Gastroesophageal sphincter (tissue), 4 donors: ENCODE measurements at regions not wholly inside any gene's neighbourhood (a gene's known extent, or its start where the extent isn't known, plus 50 kb on each side); places are given as distances from the start of the nearest gene placed in this dataset.
"Not testable (repeated sequence)": the region's sequence is repeated elsewhere in the genome, so short reads cannot be mapped to it uniquely, and the experiment has no call there.

Experiments
- ATAC-seq: fragments of 150-250 bp; one replicate; pipeline ENCODE4 v1.9.1; 2016; ENCODE audit warnings: mild to moderate bottlenecking, moderate library complexity
- H3K27ac ChIP-seq, 4 donors: fragments of 200-600 bp; sonication (generic) in 3 of 4; 1 replicate in 3 of 4; 2 replicates in 1 of 4; pipeline ENCODE4 v1.5.1; 2016 to 2019
- H3K27me3 ChIP-seq: fragments of 200-600 bp; sonication (generic); one replicate; pipeline ENCODE4 v1.5.1; 2019
- H3K36me3 ChIP-seq, 2 donors: fragments of 200-600 bp; sonication (generic); one replicate each; pipeline ENCODE4 v1.5.1; 2019; ENCODE audit warnings: control low read depth in 1 of 2
- H3K4me1 ChIP-seq, 3 donors: fragments of 200-600 bp; sonication (generic); 1 replicate in 2 of 3; 2 replicates in 1 of 3; pipeline ENCODE4 v1.5.1; 2016 to 2019; ENCODE audit warnings: control low read depth in 2 of 3
- H3K4me3 ChIP-seq, 2 donors: fragments of 200-600 bp; sonication (generic); one replicate each; pipeline ENCODE4 v1.5.1; 2019; ENCODE audit warnings: mild to moderate bottlenecking in 1 of 2, moderate library complexity in 1 of 2
- H3K9me3 ChIP-seq, 3 donors: fragments of 200-600 bp; sonication (generic); one replicate each; pipeline ENCODE4 v1.5.1; 2017 to 2019; ENCODE audit warnings: control low read depth in 2 of 3
- EP300 ChIP-seq: sonication (generic); formaldehyde crosslinking; IDR thresholded peaks from one replicate; pipeline ENCODE4 v1.6.1; 2017; ENCODE audit warnings: antibody characterized with exemption, mild to moderate bottlenecking
- POLR2A ChIP-seq, 2 donors: fragments of 450-650 bp; IDR thresholded peaks; one replicate each; pipeline ENCODE4 v1.6.1; 2017; ENCODE audit warnings: antibody characterized with exemption in 2 of 2, mild to moderate bottlenecking in 2 of 2, moderate library complexity in 1 of 2
- POLR2AphosphoS5 ChIP-seq: sonication (generic); formaldehyde crosslinking; IDR thresholded peaks from one replicate; pipeline ENCODE4 v1.6.1; 2017; ENCODE audit warnings: antibody characterized with exemption
- whole genome bisulfite sequencing, 2 donors: methylation state at CpG; one replicate each; pipeline ENCODE4 v1.1.5; 2018; ENCODE audit warnings: low coverage in 1 of 2; 5-methylcytosine and 5-hydroxymethylcytosine counted together
- TF ChIP-seq, protein P1 (sequence below), 4 experiments: fragments of 200-600 bp in 2 of 4; fragments of 450-650 bp in 2 of 4; sonication (generic) in 1 of 4; IDR thresholded peaks; one replicate each; pipeline ENCODE4 v1.5.1; 2017 to 2019; ENCODE audit warnings: antibody characterized with exemption in 4 of 4, mild to moderate bottlenecking in 2 of 4, moderate library complexity in 2 of 4

GRCh38 chr12:4829161-4829792, 80.4 kb upstream of the KCNA1 start:
- WGBS, 2 donors = 57 to 92% methylated on average over 5 to 6 of the region's 7 CpGs
- Histone ChIP-seq H3K9me3 (no peaks in the 10 kb centered on the region), H3K4me3 (no peak overlapping the region), H3K27me3 (peaks cover 33% of the 10 kb centered on the region), H3K27ac (no peak overlapping the region), H3K36me3 (no peaks in the 10 kb centered on the region), H3K4me1 (peaks cover 0 to 12% (median 0%) of the 10 kb centered on the region in 3 donors)
- ATAC-seq = no peak
- no peak for TF ChIP-seq EP300

DNA sequence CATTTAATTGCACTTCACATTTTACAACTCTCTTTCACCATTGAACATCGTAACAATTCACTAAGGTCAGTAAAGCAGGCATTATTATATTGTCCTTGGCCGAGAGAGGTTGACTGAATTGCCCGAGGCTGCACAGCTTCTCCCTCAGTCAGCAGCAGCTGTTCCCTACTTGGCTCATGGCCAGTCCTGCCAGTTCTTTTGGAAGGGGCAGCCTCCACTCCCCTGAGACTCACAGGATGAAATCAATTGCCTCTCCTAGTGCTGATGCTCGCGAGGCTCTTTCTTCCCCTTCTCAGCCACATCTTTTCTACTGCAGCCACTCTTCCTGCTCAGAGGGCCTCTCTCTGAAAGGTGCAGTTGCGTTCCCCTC, 79.9 kb upstream of the KCNA1 start:
- peaks cover 33% of the 10 kb centered on the region for H3K27me3 ChIP-seq
- no peaks in the 10 kb centered on the region for H3K9me3 ChIP-seq
- H3K36me3 ChIP-seq = no peaks in the 10 kb centered on the region
- 53 to 56% methylated on average over 6 of the region's 6 CpGs for WGBS, 2 donors
- H3K4me3 ChIP-seq = no peak overlapping the region
- no peak for ATAC-seq
- TF ChIP-seq, protein P1, sequence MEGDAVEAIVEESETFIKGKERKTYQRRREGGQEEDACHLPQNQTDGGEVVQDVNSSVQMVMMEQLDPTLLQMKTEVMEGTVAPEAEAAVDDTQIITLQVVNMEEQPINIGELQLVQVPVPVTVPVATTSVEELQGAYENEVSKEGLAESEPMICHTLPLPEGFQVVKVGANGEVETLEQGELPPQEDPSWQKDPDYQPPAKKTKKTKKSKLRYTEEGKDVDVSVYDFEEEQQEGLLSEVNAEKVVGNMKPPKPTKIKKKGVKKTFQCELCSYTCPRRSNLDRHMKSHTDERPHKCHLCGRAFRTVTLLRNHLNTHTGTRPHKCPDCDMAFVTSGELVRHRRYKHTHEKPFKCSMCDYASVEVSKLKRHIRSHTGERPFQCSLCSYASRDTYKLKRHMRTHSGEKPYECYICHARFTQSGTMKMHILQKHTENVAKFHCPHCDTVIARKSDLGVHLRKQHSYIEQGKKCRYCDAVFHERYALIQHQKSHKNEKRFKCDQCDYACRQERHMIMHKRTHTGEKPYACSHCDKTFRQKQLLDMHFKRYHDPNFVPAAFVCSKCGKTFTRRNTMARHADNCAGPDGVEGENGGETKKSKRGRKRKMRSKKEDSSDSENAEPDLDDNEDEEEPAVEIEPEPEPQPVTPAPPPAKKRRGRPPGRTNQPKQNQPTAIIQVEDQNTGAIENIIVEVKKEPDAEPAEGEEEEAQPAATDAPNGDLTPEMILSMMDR (IDR thresholded peaks at IDR 0.05) = no peak
- no peak for TF ChIP-seq POLR2A (IDR thresholded peaks at IDR 0.05)
- no peak for TF ChIP-seq POLR2AphosphoS5
- TF ChIP-seq EP300 = no peak
- no peak overlapping the region for H3K27ac ChIP-seq
- H3K4me1 ChIP-seq = peaks cover 0 to 12% (median 0%) of the 10 kb centered on the region in 3 donors

- TF ChIP-seq EP300 (no peak), POLR2A (IDR thresholded peaks at IDR 0.05) (no peak), POLR2AphosphoS5 (no peak)
- TF ChIP-seq, protein P1 (IDR thresholded peaks at IDR 0.05) = no peak
- 48 to 76% methylated on average over 6 to 10 of the region's 18 CpGs for WGBS, 2 donors
These were observed 79.0 kb upstream of the KCNA1 start for GRCh38 chr12:4830556-4831210.

GRCh38 chr12:4833053-4833452, 76.7 kb upstream of the KCNA1 start:
- H3K36me3 ChIP-seq = no peaks in the 10 kb centered on the region
- H3K9me3 ChIP-seq = peaks cover 0 to 4% (median 0%) of the 10 kb centered on the region in 3 donors
- 92 to 100% methylated on average over 2 of the region's 3 CpGs for WGBS, 2 donors
- no peak overlapping the region for H3K27ac ChIP-seq
- no peak for ATAC-seq
- H3K4me1 ChIP-seq = peaks cover 0 to 3% (median 0%) of the 10 kb centered on the region in 3 donors
- no peak overlapping the region for H3K4me3 ChIP-seq
- peaks cover 33% of the 10 kb centered on the region for H3K27me3 ChIP-seq
- TF ChIP-seq EP300 = no peak
- no peak for TF ChIP-seq POLR2AphosphoS5
- TF ChIP-seq, protein P1 (IDR thresholded peaks at IDR 0.05) = no peak
- no peak for TF ChIP-seq POLR2A (IDR thresholded peaks at IDR 0.05)

More at GRCh38 chr12:4830556-4831210, 79.0 kb upstream of the KCNA1 start:
- Histone ChIP-seq H3K4me1 (peaks cover 0 to 12% (median 0%) of the 10 kb centered on the region in 3 donors), H3K27me3 (peaks cover 33% of the 10 kb centered on the region), H3K36me3 (no peaks in the 10 kb centered on the region), H3K9me3 (no peaks in the 10 kb centered on the region), H3K4me3 (no peak overlapping the region), H3K27ac (no peak overlapping the region)
- ATAC-seq = no peak

- Histone ChIP-seq H3K4me1 (peaks cover 0 to 3% (median 0%) of the 10 kb centered on the region in 3 donors), H3K27me3 (peaks cover 33% of the 10 kb centered on the region), H3K9me3 (peaks cover 0 to 8% (median 0%) of the 10 kb centered on the region in 3 donors), H3K27ac (no peak overlapping the region), H3K4me3 (no peak overlapping the region), H3K36me3 (no peaks in the 10 kb centered on the region)
- ATAC-seq = no peak
- WGBS, 2 donors = 81 to 92% methylated on average over 3 of the region's 3 CpGs
- TF ChIP-seq, protein P1 (IDR thresholded peaks at IDR 0.05) = no peak
- TF ChIP-seq EP300 (no peak), POLR2A (IDR thresholded peaks at IDR 0.05) (no peak), POLR2AphosphoS5 (no peak)
These were observed 76.2 kb upstream of the KCNA1 start for GRCh38 chr12:4833524-4833923.

GRCh38 chr12:4842401-4842800, 67.3 kb upstream of the KCNA1 start:
- not testable (repeated sequence) for H3K27me3 ChIP-seq, H3K36me3 ChIP-seq, H3K4me3 ChIP-seq, ATAC-seq, H3K27ac ChIP-seq, H3K4me1 ChIP-seq
- H3K9me3 ChIP-seq = peaks cover 0 to 12% (median 0%) of the 10 kb centered on the region in 3 donors
- WGBS, 2 donors = 97 to 100% methylated on average over 3 of the region's 3 CpGs
